ENCODE measurements at regions not wholly inside any gene's neighbourhood (a gene's known extent, or its start where the extent isn't known, plus 50 kb on each side); places are given as distances from the start of the nearest gene placed in this dataset.
A peak's percentile ranks its signal among the peaks of the same experiment; 100 is the strongest.
"Not testable (repeated sequence)": the region's sequence is repeated elsewhere in the genome, so short reads cannot be mapped to it uniquely, and the experiment has no call there.

- Mint-ChIP-seq H3K27me3 (no peaks in the 10 kb centered on the region), H3K36me3 (peaks cover 20 to 33% (median 21%) of the 10 kb centered on the region in 3 donors), H3K9me3 (peaks cover 0 to 25% (median 14%) of the 10 kb centered on the region in 9 donors), H3K4me1 (no peaks in the 10 kb centered on the region), H3K4me3 (no peak overlapping the region), H3K27ac (no peak overlapping the region)
- DNase-seq = no peak
- ATAC-seq = no peak
- POLR2A ChIA-PET = no interaction called here
Measured at GRCh38 chr5:21581508-21581907, 1271.6 kb downstream of the CDH12 start.

GRCh38 chr5:21574961-21575360 is 1278.2 kb downstream of the CDH12 start:
- no peaks in the 10 kb centered on the region for H3K4me1 Mint-ChIP-seq
- no peak overlapping the region for H3K4me3 Mint-ChIP-seq
- no peaks in the 10 kb centered on the region for H3K27me3 Mint-ChIP-seq
- ATAC-seq (no peak), DNase-seq (no peak)
- peaks cover 0 to 22% (median 12%) of the 10 kb centered on the region in 9 donors for H3K9me3 Mint-ChIP-seq
- POLR2A ChIA-PET = no interaction called here
- H3K36me3 Mint-ChIP-seq = peaks cover 0 to 26% (median 4%) of the 10 kb centered on the region in 3 donors
- H3K27ac Mint-ChIP-seq = no peak overlapping the region

GRCh38 chr5:21574438-21574837 is 1278.7 kb downstream of the CDH12 start:
- Mint-ChIP-seq H3K4me1 (no peaks in the 10 kb centered on the region), H3K36me3 (peaks cover 0 to 22% (median 4%) of the 10 kb centered on the region in 3 donors), H3K27ac (no peak overlapping the region), H3K4me3 (no peak overlapping the region), H3K27me3 (no peaks in the 10 kb centered on the region), H3K9me3 (peaks cover 0 to 22% (median 10%) of the 10 kb centered on the region in 9 donors)
- POLR2A ChIA-PET = no interaction called here
- ATAC-seq = no peak
- no peak for DNase-seq

- Mint-ChIP-seq H3K36me3 (peaks cover 2 to 24% (median 4%) of the 10 kb centered on the region in 3 donors), H3K4me3 (no peak overlapping the region), H3K4me1 (no peaks in the 10 kb centered on the region), H3K27ac (no peak overlapping the region), H3K27me3 (no peaks in the 10 kb centered on the region), H3K9me3 (peaks cover 0 to 23% (median 10%) of the 10 kb centered on the region in 9 donors)
- no peak for ATAC-seq
- POLR2A ChIA-PET = no interaction called here
- no peak for DNase-seq
Measured at GRCh38 chr5:21573416-21574314, 1279.5 kb downstream of the CDH12 start.

- Mint-ChIP-seq H3K36me3 (peaks cover 16 to 36% (median 18%) of the 10 kb centered on the region in 3 donors), H3K9me3 (peaks cover 0 to 38% (median 16%) of the 10 kb centered on the region in 9 donors)
- H3K4me3 Mint-ChIP-seq, H3K27ac Mint-ChIP-seq, DNase-seq, POLR2A ChIA-PET, ATAC-seq, H3K4me1 Mint-ChIP-seq, H3K27me3 Mint-ChIP-seq: not testable (repeated sequence)
Measured at GRCh38 chr5:21571196-21571595, 1281.9 kb downstream of the CDH12 start.

GRCh38 chr5:21559109-21559508 is 1294.0 kb downstream of the CDH12 start:
- H3K9me3 Mint-ChIP-seq, H3K4me3 Mint-ChIP-seq, H3K4me1 Mint-ChIP-seq, ATAC-seq, POLR2A ChIA-PET, H3K27ac Mint-ChIP-seq, DNase-seq, H3K27me3 Mint-ChIP-seq: not testable (repeated sequence)
- peaks cover 12 to 29% (median 17%) of the 10 kb centered on the region in 3 donors for H3K36me3 Mint-ChIP-seq

- H3K27me3 Mint-ChIP-seq, DNase-seq, H3K9me3 Mint-ChIP-seq, POLR2A ChIA-PET, H3K4me3 Mint-ChIP-seq, ATAC-seq, H3K4me1 Mint-ChIP-seq, H3K27ac Mint-ChIP-seq: not testable (repeated sequence)
- peaks cover 0 to 16% (median 14%) of the 10 kb centered on the region in 3 donors for H3K36me3 Mint-ChIP-seq
Measured at GRCh38 chr5:21552263-21552662, 1300.9 kb downstream of the CDH12 start.

- H3K9me3 Mint-ChIP-seq, H3K27ac Mint-ChIP-seq, H3K27me3 Mint-ChIP-seq, POLR2A ChIA-PET, H3K4me1 Mint-ChIP-seq, H3K4me3 Mint-ChIP-seq, DNase-seq, ATAC-seq: not testable (repeated sequence)
- peaks cover 0 to 15% (median 13%) of the 10 kb centered on the region in 3 donors for H3K36me3 Mint-ChIP-seq
Measured at GRCh38 chr5:21550916-21551315, 1302.2 kb downstream of the CDH12 start.

- DNase-seq, H3K36me3 Mint-ChIP-seq, H3K9me3 Mint-ChIP-seq, H3K27ac Mint-ChIP-seq, H3K4me1 Mint-ChIP-seq, ATAC-seq, H3K27me3 Mint-ChIP-seq, POLR2A ChIA-PET, H3K4me3 Mint-ChIP-seq: not testable (repeated sequence)
Measured at GRCh38 chr5:21547656-21548055, 1305.5 kb downstream of the CDH12 start.

- POLR2A ChIA-PET, H3K27me3 Mint-ChIP-seq, H3K27ac Mint-ChIP-seq, H3K4me1 Mint-ChIP-seq, ATAC-seq, H3K9me3 Mint-ChIP-seq, H3K4me3 Mint-ChIP-seq, DNase-seq: not testable (repeated sequence)
- peaks cover 0 to 19% (median 7%) of the 10 kb centered on the region in 3 donors for H3K36me3 Mint-ChIP-seq
Measured at GRCh38 chr5:21535114-21535513, 1318.0 kb downstream of the CDH12 start.

- H3K4me3 Mint-ChIP-seq, ATAC-seq, H3K27me3 Mint-ChIP-seq, H3K27ac Mint-ChIP-seq, H3K4me1 Mint-ChIP-seq, DNase-seq, H3K9me3 Mint-ChIP-seq, POLR2A ChIA-PET: not testable (repeated sequence)
- H3K36me3 Mint-ChIP-seq = peaks cover 0 to 14% (median 4%) of the 10 kb centered on the region in 3 donors
Measured at GRCh38 chr5:21521157-21521556, 1332.0 kb downstream of the CDH12 start.

GRCh38 chr5:21496926-21497325 is 1356.2 kb downstream of the CDH12 start:
- H3K9me3 Mint-ChIP-seq, DNase-seq, ATAC-seq, H3K27me3 Mint-ChIP-seq, H3K4me1 Mint-ChIP-seq, POLR2A ChIA-PET, H3K4me3 Mint-ChIP-seq, H3K27ac Mint-ChIP-seq: not testable (repeated sequence)
- peaks cover 0 to 40% (median 14%) of the 10 kb centered on the region in 3 donors for H3K36me3 Mint-ChIP-seq

GRCh38 chr5:21496056-21496455 is 1357.1 kb downstream of the CDH12 start:
- ATAC-seq, H3K4me1 Mint-ChIP-seq, H3K27me3 Mint-ChIP-seq, H3K9me3 Mint-ChIP-seq, H3K4me3 Mint-ChIP-seq, POLR2A ChIA-PET: not testable (repeated sequence)
- Mint-ChIP-seq H3K27ac (peak overlapping the region in 1 of 10 donors; percentile 29), H3K36me3 (peaks cover 0 to 32% (median 12%) of the 10 kb centered on the region in 3 donors)
- peak in 1 of 10 donors; percentile 73 for DNase-seq

Measured in naive thymus-derived CD8-positive, alpha-beta T cell (primary cell).